Head of caudate nucleus (tissue), 42 donors: ENCODE measurements at regions not wholly inside any gene's neighbourhood (a gene's known extent, or its start where the extent isn't known, plus 50 kb on each side); places are given as distances from the start of the nearest gene placed in this dataset.

Source experiments
- DNase-seq, 42 donors: peaks; one replicate each; pipeline versions ENCODE4 v3.0.0 to v3.0.0-alpha.2; 2020 to 2021; ENCODE audit warnings: mixed read lengths in 7 of 42
- intact Hi-C: fragments of 100-400 bp; cut with DNase I; formaldehyde crosslinking; loops from one replicate; pipeline ENCODE4 v1.15.0; 2022

- intact Hi-C loops = no loop called here
- DNase-seq = peak in 1 of 42 donors; percentile 4
Observed at GRCh38 chr7:33744293-33745075, 160.9 kb upstream of the BMPER start.

GRCh38 chr7:33745934-33746333 lies 159.4 kb upstream of the BMPER start:
- intact Hi-C loops = no loop called here

GRCh38 chr7:33748793-33749192 lies 156.5 kb upstream of the BMPER start:
- DNase-seq = no peak
- intact Hi-C loops = no loop called here

More at GRCh38 chr7:33745934-33746333, 159.4 kb upstream of the BMPER start:
- no peak for DNase-seq

GRCh38 chr7:33750177-33750576 lies 155.2 kb upstream of the BMPER start:
- DNase-seq = no peak
- intact Hi-C loops = no loop called here

- intact Hi-C loops = no loop called here
- DNase-seq = no peak
Observed at GRCh38 chr7:33751443-33751842, 153.9 kb upstream of the BMPER start.

- intact Hi-C loops = no loop called here
- no peak for DNase-seq
Observed at GRCh38 chr7:33753881-33754525, 151.3 kb upstream of the BMPER start.

- no peak for DNase-seq
- intact Hi-C loops = loop anchor here (5.0 kb wide), 1 partner anchor 142 kb away; no protein-coding TSS in a partner anchor
Observed at GRCh38 chr7:33754933-33755928, 150.1 kb upstream of the BMPER start.

- DNase-seq = peak in 7 of 42 donors; percentile 7 to 43 (median 22)
- intact Hi-C loops = loop anchor here (5.0 kb wide), 1 partner anchor 140 kb away; no protein-coding TSS in a partner anchor
Observed at GRCh38 chr7:33757050-33757449, 148.3 kb upstream of the BMPER start.

- intact Hi-C loops = loop anchor here (5.0 kb wide), 1 partner anchor 140 kb away; no protein-coding TSS in a partner anchor
- peak in 27 of 42 donors; percentile 9 to 86 (median 53) for DNase-seq
Observed at GRCh38 chr7:33757563-33758165, 147.7 kb upstream of the BMPER start.

GRCh38 chr7:33760146-33760545 lies 145.2 kb upstream of the BMPER start:
- intact Hi-C loops = no loop called here
- DNase-seq = no peak

GRCh38 chr7:33760834-33761233 lies 144.5 kb upstream of the BMPER start:
- intact Hi-C loops = no loop called here
- no peak for DNase-seq

- intact Hi-C loops = no loop called here
- no peak for DNase-seq
Observed at GRCh38 chr7:33761449-33762080, 143.8 kb upstream of the BMPER start.

GRCh38 chr7:33762151-33762910 lies 143.0 kb upstream of the BMPER start:
- no peak for DNase-seq
- intact Hi-C loops = no loop called here

- no peak for DNase-seq
- intact Hi-C loops = no loop called here
Observed at GRCh38 chr7:33762911-33763306, 142.4 kb upstream of the BMPER start.

GRCh38 chr7:33764752-33765451 lies 140.4 kb upstream of the BMPER start:
- intact Hi-C loops = no loop called here

GRCh38 chr7:33766405-33766804 lies 138.9 kb upstream of the BMPER start:
- intact Hi-C loops = no loop called here
- DNase-seq = no peak

More at GRCh38 chr7:33764752-33765451, 140.4 kb upstream of the BMPER start:
- no peak for DNase-seq

- intact Hi-C loops = no loop called here
- DNase-seq = no peak
Observed at GRCh38 chr7:33769930-33770329, 135.4 kb upstream of the BMPER start.
